ENCODE measurements at regions not wholly inside any gene's neighbourhood (a gene's known extent, or its start where the extent isn't known, plus 50 kb on each side); places are given as distances from the start of the nearest gene placed in this dataset.

DNA sequence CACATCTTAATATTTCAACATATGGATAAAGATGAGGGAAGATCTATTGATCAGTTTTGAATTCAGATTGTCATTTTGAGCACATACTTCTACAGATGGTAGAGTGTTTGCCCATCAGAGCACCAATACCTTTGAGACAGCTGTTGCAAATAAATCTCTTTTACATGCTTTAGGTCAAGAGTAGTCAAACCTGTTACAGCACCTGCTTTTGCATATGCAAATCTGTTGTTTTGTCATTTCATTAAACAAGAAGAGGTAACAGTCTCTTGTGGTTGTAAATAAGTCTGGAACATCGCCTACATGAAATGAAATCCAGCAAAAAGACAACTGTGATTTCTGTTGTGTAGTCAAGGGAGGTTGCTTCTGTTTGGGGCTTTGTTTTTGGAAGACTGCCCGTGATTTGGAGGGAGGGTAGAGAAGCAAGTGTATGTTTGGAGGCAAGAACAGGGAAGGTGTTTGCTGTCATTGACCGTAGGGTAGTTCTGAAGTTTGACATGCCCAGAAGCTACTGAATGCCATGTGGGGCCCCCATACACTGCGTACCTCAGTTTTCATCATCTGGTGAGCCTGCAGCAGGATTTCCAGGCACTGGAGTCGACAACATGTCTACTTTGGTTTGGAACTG lies 233.6 kb upstream of the PPP1R3A start:
- TF ChIP-seq, protein P1, sequence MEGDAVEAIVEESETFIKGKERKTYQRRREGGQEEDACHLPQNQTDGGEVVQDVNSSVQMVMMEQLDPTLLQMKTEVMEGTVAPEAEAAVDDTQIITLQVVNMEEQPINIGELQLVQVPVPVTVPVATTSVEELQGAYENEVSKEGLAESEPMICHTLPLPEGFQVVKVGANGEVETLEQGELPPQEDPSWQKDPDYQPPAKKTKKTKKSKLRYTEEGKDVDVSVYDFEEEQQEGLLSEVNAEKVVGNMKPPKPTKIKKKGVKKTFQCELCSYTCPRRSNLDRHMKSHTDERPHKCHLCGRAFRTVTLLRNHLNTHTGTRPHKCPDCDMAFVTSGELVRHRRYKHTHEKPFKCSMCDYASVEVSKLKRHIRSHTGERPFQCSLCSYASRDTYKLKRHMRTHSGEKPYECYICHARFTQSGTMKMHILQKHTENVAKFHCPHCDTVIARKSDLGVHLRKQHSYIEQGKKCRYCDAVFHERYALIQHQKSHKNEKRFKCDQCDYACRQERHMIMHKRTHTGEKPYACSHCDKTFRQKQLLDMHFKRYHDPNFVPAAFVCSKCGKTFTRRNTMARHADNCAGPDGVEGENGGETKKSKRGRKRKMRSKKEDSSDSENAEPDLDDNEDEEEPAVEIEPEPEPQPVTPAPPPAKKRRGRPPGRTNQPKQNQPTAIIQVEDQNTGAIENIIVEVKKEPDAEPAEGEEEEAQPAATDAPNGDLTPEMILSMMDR (IDR thresholded peaks at IDR 0.05): no peak

DNA sequence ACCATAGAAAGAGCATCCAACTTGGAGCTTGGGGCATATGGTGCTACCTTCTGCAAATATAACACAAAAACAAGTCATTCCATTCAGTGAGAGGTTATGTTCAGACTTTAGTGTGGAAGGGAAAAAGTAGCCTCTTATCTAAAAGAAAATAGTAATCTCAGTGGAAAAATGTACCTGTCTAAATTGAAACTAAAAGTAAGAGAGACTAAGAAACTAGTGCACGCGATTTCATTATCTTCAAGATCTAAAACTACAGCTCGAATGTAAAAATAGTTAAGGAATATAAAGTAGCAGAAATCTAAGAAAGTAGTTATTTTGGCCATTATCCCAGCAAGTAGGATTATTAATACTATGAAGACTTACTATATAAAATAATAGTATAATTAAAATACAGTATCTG lies 233.0 kb upstream of the PPP1R3A start:
- TF ChIP-seq, protein P1 (IDR thresholded peaks at IDR 0.05): no peak

DNA sequence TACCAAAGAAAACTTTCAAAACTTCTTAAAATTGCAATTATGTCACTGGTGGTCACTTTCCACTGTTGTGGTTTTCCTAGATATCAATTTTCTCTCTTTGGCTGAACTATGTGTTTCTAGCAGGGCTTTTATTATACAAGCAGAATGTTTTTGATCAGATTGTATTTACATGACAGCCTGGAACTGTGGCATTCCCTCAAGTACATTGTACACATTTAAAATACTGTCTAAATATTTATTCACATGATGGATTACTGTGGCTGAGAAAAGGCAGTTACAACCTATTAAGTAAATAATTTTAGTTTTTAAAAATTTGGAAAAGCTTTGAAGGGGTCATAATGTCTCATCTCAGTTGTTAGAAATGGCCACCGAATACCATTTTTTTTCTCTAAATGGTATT lies 231.9 kb upstream of the PPP1R3A start:
- TF ChIP-seq, protein P1 (IDR thresholded peaks at IDR 0.05): no peak

- TF ChIP-seq, protein P1 (IDR thresholded peaks at IDR 0.05): no peak
Observed at GRCh38 chr7:114148779-114149178, 230.0 kb upstream of the PPP1R3A start.

- TF ChIP-seq, protein P1 (IDR thresholded peaks at IDR 0.05): no peak
Observed at GRCh38 chr7:114141415-114141814, 222.6 kb upstream of the PPP1R3A start.

DNA sequence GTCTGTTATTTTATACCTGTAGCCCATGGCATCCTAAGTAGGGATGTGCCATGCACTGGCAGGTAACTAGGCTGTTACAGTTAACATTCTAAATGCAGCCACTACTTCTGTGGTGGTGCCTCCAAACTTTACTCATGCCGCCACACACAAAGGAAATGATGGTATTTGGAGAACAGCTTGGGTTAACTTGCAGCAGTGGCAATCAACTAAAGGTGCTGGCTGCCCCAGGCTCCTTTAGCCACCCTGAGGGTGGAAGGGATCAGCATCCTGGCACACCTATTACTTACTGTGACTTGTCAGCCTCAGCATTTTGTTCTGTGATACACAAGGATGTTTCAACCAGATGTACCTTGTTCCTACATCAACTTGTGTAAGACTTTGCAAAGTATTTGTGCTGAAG lies 221.8 kb upstream of the PPP1R3A start:
- TF ChIP-seq, protein P1 (IDR thresholded peaks at IDR 0.05): no peak

DNA sequence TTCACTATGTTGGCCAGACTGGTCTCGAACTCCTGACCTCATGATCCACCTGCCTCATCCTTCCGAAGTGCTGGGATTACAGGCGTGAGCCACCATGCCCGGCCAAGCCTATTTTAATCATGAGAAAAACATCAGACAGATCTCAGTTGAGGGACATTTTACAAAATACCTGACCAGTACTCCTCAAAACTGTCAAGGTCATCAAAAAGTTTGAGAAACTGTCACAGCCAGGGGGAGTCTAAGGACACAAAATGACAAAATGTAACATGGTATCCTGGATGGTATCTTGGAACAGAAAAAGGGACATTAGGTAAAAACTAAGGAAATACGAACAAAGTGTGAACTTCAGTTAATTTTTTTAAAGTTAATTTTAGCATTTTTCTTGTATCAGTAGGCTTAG lies 219.8 kb upstream of the PPP1R3A start:
- TF ChIP-seq, protein P1 (IDR thresholded peaks at IDR 0.05): no peak

DNA sequence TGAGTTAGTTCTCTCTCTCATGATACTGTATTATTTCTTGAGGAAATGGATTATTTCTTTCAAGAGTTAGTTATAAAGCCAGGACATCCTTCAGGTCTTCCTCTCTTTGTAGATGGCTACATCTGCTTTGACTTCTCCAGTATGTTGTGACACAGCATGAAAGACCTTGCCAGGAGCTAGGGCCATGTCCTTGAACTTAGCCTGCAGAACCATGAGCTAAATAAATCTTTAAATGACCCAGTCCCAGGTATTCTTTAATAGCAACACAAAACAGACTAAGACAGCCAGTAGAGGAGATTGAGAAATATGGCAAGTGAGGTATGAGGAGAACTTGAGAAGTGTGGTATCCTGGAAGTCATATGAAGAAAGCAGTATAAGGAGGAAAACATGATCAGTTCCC lies 214.9 kb upstream of the PPP1R3A start:
- TF ChIP-seq, protein P1 (IDR thresholded peaks at IDR 0.05): no peak

All from LNCAP (cell line).